Keratinocyte (primary cell): ENCODE measurements at regions not wholly inside any gene's neighbourhood (a gene's known extent, or its start where the extent isn't known, plus 50 kb on each side); places are given as distances from the start of the nearest gene placed in this dataset.
"Not testable (repeated sequence)": the region's sequence is repeated elsewhere in the genome, so short reads cannot be mapped to it uniquely, and the experiment has no call there.

Source experiments
- DNase-seq: peaks from one replicate; pipeline ENCODE4 v3.0.0-alpha.2; 2011; ENCODE audit warnings: low read depth, missing footprints, low spot score
- FAIRE-seq: peaks from 2 replicates; lab custom pipeline; 2011; peaks lifted over from hg19 to GRCh38; lab: Jason Lieb, UNC
- H2AFZ ChIP-seq: 2 replicates; pipeline ENCODE4 v1.6.0; 2012; ENCODE audit warnings: low read length, control low read depth, inconsistent platforms; ENCODE audit not compliant: control insufficient read depth
- H3K27ac ChIP-seq: 2 replicates; pipeline ENCODE4 v1.5.1; 2011; ENCODE audit warnings: low read length; ENCODE audit not compliant: control insufficient read depth, insufficient read depth
- H3K27me3 ChIP-seq: 3 replicates; pipeline ENCODE4 v1.6.0; 2011; ENCODE audit warnings: low read length; ENCODE audit not compliant: control insufficient read depth, insufficient read depth; ENCODE audit errors: extremely low read depth
- H3K36me3 ChIP-seq, 2 experiments: 2 replicates in 1 of 2; 3 replicates in 1 of 2; pipeline ENCODE4 v1.5.1; 2011; ENCODE audit warnings: low read length in 2 of 2, mild to moderate bottlenecking in 1 of 2; ENCODE audit not compliant: control insufficient read depth in 2 of 2, insufficient read depth in 2 of 2; ENCODE audit errors: extremely low read depth in 1 of 2
- H3K4me1 ChIP-seq: 3 replicates; pipeline ENCODE4 v1.5.1; 2011; ENCODE audit warnings: low read length; ENCODE audit not compliant: control insufficient read depth, insufficient read depth; ENCODE audit errors: extremely low read depth
- H3K4me2 ChIP-seq: 3 replicates; pipeline ENCODE4 v1.6.0; 2011; ENCODE audit warnings: low read depth, low read length; ENCODE audit not compliant: control insufficient read depth, insufficient read depth; ENCODE audit errors: extremely low read depth
- H3K4me3 ChIP-seq, 3 experiments: fragments of 200-600 bp in 1 of 3; sonication (generic) in 1 of 3; 2 replicates in 2 of 3; 3 replicates in 1 of 3; pipeline ENCODE4 v1.5.1; 2011 to 2016; ENCODE audit warnings: low read length in 3 of 3, mild to moderate bottlenecking in 3 of 3, control low read depth in 2 of 3, inconsistent platforms in 1 of 3, low read depth in 1 of 3, mixed read lengths in 1 of 3, mixed run types in 1 of 3, moderate library complexity in 1 of 3; ENCODE audit not compliant: control insufficient read depth in 2 of 3, insufficient read depth in 2 of 3; ENCODE audit errors: extremely low read depth in 1 of 3
- H3K79me2 ChIP-seq: 2 replicates; pipeline ENCODE4 v1.6.0; 2012; ENCODE audit warnings: low read length; ENCODE audit not compliant: control insufficient read depth, insufficient read depth
- H3K9ac ChIP-seq: 3 replicates; pipeline ENCODE4 v1.6.0; 2011; ENCODE audit warnings: low read length; ENCODE audit not compliant: control insufficient read depth, insufficient read depth; ENCODE audit errors: extremely low read depth
- H3K9me1 ChIP-seq: 3 replicates; pipeline ENCODE4 v1.6.0; 2011; ENCODE audit warnings: low read length; ENCODE audit not compliant: control insufficient read depth, insufficient read depth; ENCODE audit errors: extremely low read depth
- H3K9me3 ChIP-seq: 2 replicates; pipeline ENCODE4 v1.5.1; 2012; ENCODE audit warnings: low read depth, low read length; ENCODE audit not compliant: control insufficient read depth
- H4K20me1 ChIP-seq: 3 replicates; pipeline ENCODE4 v1.6.0; 2011; ENCODE audit warnings: low read length; ENCODE audit not compliant: control insufficient read depth, insufficient read depth; ENCODE audit errors: extremely low read depth
- CTCF ChIP-seq, 3 experiments: IDR thresholded peaks in 1 of 3; conservative IDR thresholded peaks in 1 of 3; optimal IDR thresholded peaks in 1 of 3; 2 replicates in 2 of 3; 3 replicates in 1 of 3; pipeline versions ENCODE3 to v1.5.1; 2011; ENCODE audit warnings: low read length in 3 of 3, mild to moderate bottlenecking in 3 of 3, moderate library complexity in 2 of 3, control low read depth in 1 of 3, inconsistent platforms in 1 of 3; ENCODE audit not compliant: insufficient read depth in 2 of 3; ENCODE audit errors: extremely low read depth in 1 of 3
- EZH2 ChIP-seq: IDR thresholded peaks from one replicate; pipeline ENCODE4 v1.6.1; 2012; ENCODE audit warnings: inconsistent platforms, mild to moderate bottlenecking, low read length, moderate library complexity
- dilution Hi-C: fragments of 300-500 bp; cut with MboI; formaldehyde crosslinking; loops from one replicate; pipeline ENCODE4 v1.7.0; 2020; ENCODE audit warnings: low sequenced_read_pairs; ENCODE audit not compliant: extremely low pct_ligation_motif_present

GRCh38 chr10:120221873-120222485 lies 235.0 kb upstream of the PLPP4 start:
- H3K79me2 ChIP-seq = no peaks in the 10 kb centered on the region
- DNase-seq (peak; percentile 4), FAIRE-seq (peak; percentile 72)
- H3K9me3 ChIP-seq = no peaks in the 10 kb centered on the region
- no peaks in the 10 kb centered on the region for H3K9me1 ChIP-seq
- H3K4me2 ChIP-seq = no peak overlapping the region
- no peak overlapping the region for H3K4me3 ChIP-seq
- dilution Hi-C loops = no loop called here
- H3K36me3 ChIP-seq = no peaks in the 10 kb centered on the region
- no peaks in the 10 kb centered on the region for H3K27me3 ChIP-seq
- H3K27ac ChIP-seq = no peak overlapping the region
- no peaks in the 10 kb centered on the region for H3K4me1 ChIP-seq
- no peak overlapping the region for H3K9ac ChIP-seq
- H2AFZ ChIP-seq = no peak overlapping the region
- TF ChIP-seq EZH2 (no peak), CTCF (optimal IDR thresholded peaks at IDR 0.05 in 1 of 3, IDR thresholded peaks at IDR 0.05 in 1 of 3, conservative IDR thresholded peaks at IDR 0.05 in 1 of 3; ENCODE audit: extremely low read depth in 1 of 3, insufficient read depth in 2 of 3, low read length in 3 of 3) (peak; percentile 66 to 78 (median 77))
- no peaks in the 10 kb centered on the region for H4K20me1 ChIP-seq

- H2AFZ ChIP-seq = no peak overlapping the region
- no peak overlapping the region for H3K4me3 ChIP-seq
- dilution Hi-C loops = no loop called here
- no peak for TF ChIP-seq EZH2
- TF ChIP-seq CTCF (optimal IDR thresholded peaks at IDR 0.05 in 1 of 3, IDR thresholded peaks at IDR 0.05 in 1 of 3, conservative IDR thresholded peaks at IDR 0.05 in 1 of 3; ENCODE audit: extremely low read depth in 1 of 3, insufficient read depth in 2 of 3, low read length in 3 of 3) = no peak
- H3K4me2 ChIP-seq = no peak overlapping the region
- H3K79me2 ChIP-seq = no peaks in the 10 kb centered on the region
- no peak for DNase-seq
- H3K9me1 ChIP-seq = no peaks in the 10 kb centered on the region
- no peak for FAIRE-seq
- H3K4me1 ChIP-seq = no peaks in the 10 kb centered on the region
- H4K20me1 ChIP-seq = no peaks in the 10 kb centered on the region
- H3K27ac ChIP-seq = no peak overlapping the region
- H3K9ac ChIP-seq = no peak overlapping the region
- H3K9me3 ChIP-seq = no peaks in the 10 kb centered on the region
- no peaks in the 10 kb centered on the region for H3K36me3 ChIP-seq
- no peaks in the 10 kb centered on the region for H3K27me3 ChIP-seq
Observed at GRCh38 chr10:120229641-120230040, 227.4 kb upstream of the PLPP4 start.

GRCh38 chr10:120239695-120240094 lies 217.3 kb upstream of the PLPP4 start:
- H3K4me3 ChIP-seq, H3K36me3 ChIP-seq, H3K27ac ChIP-seq, H3K27me3 ChIP-seq, H2AFZ ChIP-seq, H4K20me1 ChIP-seq, FAIRE-seq, H3K9me1 ChIP-seq, dilution Hi-C loops, H3K9ac ChIP-seq, H3K4me2 ChIP-seq, H3K79me2 ChIP-seq, H3K4me1 ChIP-seq, DNase-seq, H3K9me3 ChIP-seq: not testable (repeated sequence)
